Transverse colon (tissue), 4 donors: ENCODE measurements at regions not wholly inside any gene's neighbourhood (a gene's known extent, or its start where the extent isn't known, plus 50 kb on each side); places are given as distances from the start of the nearest gene placed in this dataset.

ENCODE experiments used
- DNase-seq: peaks from one replicate; pipeline ENCODE4 v3.0.0-alpha.2; 2019
- H3K27ac ChIP-seq, 4 donors: fragments of 200-600 bp; sonication (generic); 2 replicates each; pipeline ENCODE4 v1.5.1; 2016 to 2018; ENCODE audit warnings: inconsistent platforms in 4 of 4
- H3K27me3 ChIP-seq: fragments of 200-600 bp; sonication (generic); 2 replicates; pipeline ENCODE4 v1.5.1; 2017; ENCODE audit warnings: inconsistent platforms
- H3K36me3 ChIP-seq, 4 donors: fragments of 200-600 bp; sonication (generic); 2 replicates each; pipeline ENCODE4 v1.5.1; 2017 to 2019; ENCODE audit warnings: inconsistent platforms in 4 of 4
- H3K4me1 ChIP-seq, 4 donors: fragments of 200-600 bp; sonication (generic); 2 replicates each; pipeline ENCODE4 v1.5.1; 2017 to 2020; ENCODE audit warnings: inconsistent platforms in 4 of 4
- H3K4me3 ChIP-seq, 4 donors: fragments of 200-600 bp; sonication (generic); 1 replicate in 1 of 4; 2 replicates in 3 of 4; pipeline versions ENCODE4 v1.5.1 to v1.6.1; 2017 to 2019; ENCODE audit warnings: inconsistent platforms in 4 of 4
- H3K9me3 ChIP-seq, 2 donors: fragments of 200-600 bp; sonication (generic); 2 replicates each; pipeline ENCODE4 v1.5.1; 2017 to 2019; ENCODE audit warnings: inconsistent platforms in 2 of 2
- EP300 ChIP-seq: sonication (generic); formaldehyde crosslinking; IDR thresholded peaks from one replicate; pipeline ENCODE4 v1.6.1; 2017; ENCODE audit warnings: antibody characterized with exemption, low read depth
- POLR2A ChIP-seq: fragments of 450-650 bp; IDR thresholded peaks from one replicate; pipeline ENCODE4 v1.6.1; 2016; ENCODE audit warnings: antibody characterized with exemption, mild to moderate bottlenecking, moderate library complexity
- POLR2AphosphoS5 ChIP-seq, 3 donors: sonication (generic); formaldehyde crosslinking; IDR thresholded peaks; one replicate each; pipeline ENCODE4 v1.6.1; 2016; ENCODE audit warnings: antibody characterized with exemption in 3 of 3
- WGBS, 2 donors: methylation state at CpG; one replicate each; pipeline ENCODE4 v1.1.5; 2018; ENCODE audit warnings: low coverage in 1 of 2; 5-methylcytosine and 5-hydroxymethylcytosine counted together
- in situ Hi-C, 4 donors: fragments of 200-750 bp; cut with MboI; loops; one replicate each; pipeline versions ENCODE4 v1.15.0 to v1.15.1; 2017; ENCODE audit warnings: low sequenced_read_pairs in 3 of 4, low pct_ligation_motif_present in 1 of 4, low pct_unique_long_range_greater_than_20kb in 1 of 4
- intact Hi-C: fragments of 100-400 bp; cut with DNase I; formaldehyde crosslinking; loops from one replicate; pipeline ENCODE4 v1.15.1; 2023; ENCODE audit warnings: low total_unique reads
- TF ChIP-seq, protein P1 (sequence below), 5 experiments: fragments of 200-600 bp in 3 of 5; fragments of 450-650 bp in 2 of 5; sonication (generic) in 3 of 5; IDR thresholded peaks; 1 replicate in 2 of 5; 2 replicates in 3 of 5; pipeline ENCODE4 v1.5.1; 2016 to 2017; ENCODE audit warnings: antibody characterized with exemption in 5 of 5, inconsistent platforms in 3 of 5, mild to moderate bottlenecking in 2 of 5, moderate library complexity in 1 of 5

DNA sequence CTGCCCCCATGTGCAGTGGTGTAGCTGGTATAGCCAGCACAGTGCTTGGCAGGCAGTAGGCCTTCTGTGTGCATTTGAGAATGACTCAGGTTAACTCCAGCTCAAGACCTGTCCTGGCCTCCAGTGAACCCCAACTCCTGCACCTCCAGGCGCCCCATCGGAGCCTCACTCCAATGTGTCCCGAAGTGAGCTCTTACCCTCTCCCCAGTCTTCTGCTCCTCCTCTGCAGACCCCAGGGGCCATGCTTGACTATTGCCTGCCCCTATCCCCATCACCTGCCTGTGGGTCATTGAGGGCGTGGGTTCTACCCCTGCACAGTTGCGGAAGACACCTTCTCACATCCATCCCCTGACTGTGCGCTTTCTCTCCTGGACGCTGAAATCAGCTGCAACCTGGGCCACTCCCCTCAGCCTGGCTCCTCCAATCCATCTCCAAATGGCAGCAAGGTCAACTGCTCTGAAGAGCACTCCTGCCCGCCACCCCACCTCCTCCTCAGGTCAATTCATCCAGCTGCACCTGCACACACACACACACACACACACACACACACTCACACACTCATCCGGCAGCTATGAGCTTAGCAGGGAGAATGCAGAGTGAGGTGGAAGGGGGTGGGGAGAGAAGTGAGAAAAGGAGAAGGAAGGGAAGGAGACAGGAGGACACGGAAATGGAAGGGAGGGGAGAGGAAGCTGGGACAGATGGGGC is 130.3 kb upstream of the GLI2 start:
- Histone ChIP-seq H3K4me1 (no peaks in the 10 kb centered on the region), H3K4me3 (no peak overlapping the region), H3K27ac (no peak overlapping the region), H3K27me3 (no peaks in the 10 kb centered on the region), H3K9me3 (no peaks in the 10 kb centered on the region), H3K36me3 (no peaks in the 10 kb centered on the region)
- DNase-seq = no peak
- intact Hi-C loops (no loop called here), in situ Hi-C loops (no loop called here)
- 68 to 73% methylated on average over 7 to 10 of the region's 10 CpGs for WGBS, 2 donors
- TF ChIP-seq POLR2AphosphoS5 (IDR thresholded peaks at IDR 0.05) = no peak
- TF ChIP-seq EP300 = no peak
- no peak for TF ChIP-seq POLR2A
- TF ChIP-seq, protein P1, sequence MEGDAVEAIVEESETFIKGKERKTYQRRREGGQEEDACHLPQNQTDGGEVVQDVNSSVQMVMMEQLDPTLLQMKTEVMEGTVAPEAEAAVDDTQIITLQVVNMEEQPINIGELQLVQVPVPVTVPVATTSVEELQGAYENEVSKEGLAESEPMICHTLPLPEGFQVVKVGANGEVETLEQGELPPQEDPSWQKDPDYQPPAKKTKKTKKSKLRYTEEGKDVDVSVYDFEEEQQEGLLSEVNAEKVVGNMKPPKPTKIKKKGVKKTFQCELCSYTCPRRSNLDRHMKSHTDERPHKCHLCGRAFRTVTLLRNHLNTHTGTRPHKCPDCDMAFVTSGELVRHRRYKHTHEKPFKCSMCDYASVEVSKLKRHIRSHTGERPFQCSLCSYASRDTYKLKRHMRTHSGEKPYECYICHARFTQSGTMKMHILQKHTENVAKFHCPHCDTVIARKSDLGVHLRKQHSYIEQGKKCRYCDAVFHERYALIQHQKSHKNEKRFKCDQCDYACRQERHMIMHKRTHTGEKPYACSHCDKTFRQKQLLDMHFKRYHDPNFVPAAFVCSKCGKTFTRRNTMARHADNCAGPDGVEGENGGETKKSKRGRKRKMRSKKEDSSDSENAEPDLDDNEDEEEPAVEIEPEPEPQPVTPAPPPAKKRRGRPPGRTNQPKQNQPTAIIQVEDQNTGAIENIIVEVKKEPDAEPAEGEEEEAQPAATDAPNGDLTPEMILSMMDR (IDR thresholded peaks at IDR 0.05) = no peak

DNA sequence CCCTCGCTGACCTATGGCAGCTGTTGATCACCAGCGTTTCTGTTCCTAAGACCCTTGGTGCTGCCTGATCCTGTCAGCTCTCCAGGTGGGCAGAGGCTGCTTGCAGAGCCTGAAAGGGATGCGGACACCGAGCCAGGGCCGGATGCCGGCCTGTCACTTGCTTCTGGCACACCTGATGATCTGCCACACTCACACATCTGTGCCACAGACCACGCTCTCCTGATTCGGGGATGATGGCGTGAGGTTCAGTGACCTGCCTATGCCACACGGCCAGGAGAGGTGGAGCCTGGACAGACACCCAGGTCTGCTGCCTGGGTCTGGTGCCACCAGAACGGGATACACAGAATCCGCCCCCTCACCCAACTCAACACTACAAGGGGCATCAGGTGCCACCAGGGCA is 129.4 kb upstream of the GLI2 start:
- Histone ChIP-seq H3K4me1 (no peaks in the 10 kb centered on the region), H3K9me3 (no peaks in the 10 kb centered on the region), H3K27me3 (no peaks in the 10 kb centered on the region), H3K4me3 (no peak overlapping the region), H3K27ac (no peak overlapping the region), H3K36me3 (no peaks in the 10 kb centered on the region)
- intact Hi-C loops (no loop called here), in situ Hi-C loops (no loop called here)
- DNase-seq = no peak
- no peak for TF ChIP-seq EP300
- TF ChIP-seq POLR2AphosphoS5 (IDR thresholded peaks at IDR 0.05) = no peak
- no peak for TF ChIP-seq POLR2A
- TF ChIP-seq, protein P1 (IDR thresholded peaks at IDR 0.05) = no peak
- WGBS, 2 donors = 86% methylated on average over 11 of the region's 12 CpGs; no CpG with 5 or more reads in 1 of the 2 donors

DNA sequence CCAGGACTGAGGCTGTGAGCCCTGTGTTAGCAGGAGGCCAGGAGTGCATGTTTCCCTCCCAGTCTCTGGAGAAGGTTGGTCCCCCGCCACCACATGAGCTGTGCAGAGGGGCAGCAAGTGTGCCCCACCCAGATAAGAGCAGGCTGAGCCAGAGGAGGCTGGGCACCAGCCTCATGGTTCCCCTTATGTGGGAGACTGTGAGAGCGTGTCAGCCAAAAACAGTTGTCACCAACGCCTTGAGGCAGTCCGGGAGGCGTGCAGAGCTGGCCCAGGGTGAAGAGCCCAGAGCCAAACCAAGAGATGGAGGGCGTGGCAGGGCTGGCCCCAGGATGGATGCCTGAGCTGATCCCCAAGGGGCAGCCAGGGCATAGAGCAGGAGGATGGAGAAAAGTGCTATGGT is 128.7 kb upstream of the GLI2 start:
- no peaks in the 10 kb centered on the region for H3K36me3 ChIP-seq
- in situ Hi-C loops = no loop called here
- H3K27ac ChIP-seq = no peak overlapping the region
- no peaks in the 10 kb centered on the region for H3K9me3 ChIP-seq
- H3K4me1 ChIP-seq = no peaks in the 10 kb centered on the region
- H3K4me3 ChIP-seq = no peak overlapping the region
- TF ChIP-seq EP300 (no peak), POLR2AphosphoS5 (IDR thresholded peaks at IDR 0.05) (no peak), POLR2A (no peak)
- TF ChIP-seq, protein P1 (IDR thresholded peaks at IDR 0.05) = no peak
- intact Hi-C loops = no loop called here
- H3K27me3 ChIP-seq = no peaks in the 10 kb centered on the region
- WGBS, 2 donors = 86% methylated on average over 6 of the region's 6 CpGs; no CpG with 5 or more reads in 1 of the 2 donors
- DNase-seq = no peak

DNA sequence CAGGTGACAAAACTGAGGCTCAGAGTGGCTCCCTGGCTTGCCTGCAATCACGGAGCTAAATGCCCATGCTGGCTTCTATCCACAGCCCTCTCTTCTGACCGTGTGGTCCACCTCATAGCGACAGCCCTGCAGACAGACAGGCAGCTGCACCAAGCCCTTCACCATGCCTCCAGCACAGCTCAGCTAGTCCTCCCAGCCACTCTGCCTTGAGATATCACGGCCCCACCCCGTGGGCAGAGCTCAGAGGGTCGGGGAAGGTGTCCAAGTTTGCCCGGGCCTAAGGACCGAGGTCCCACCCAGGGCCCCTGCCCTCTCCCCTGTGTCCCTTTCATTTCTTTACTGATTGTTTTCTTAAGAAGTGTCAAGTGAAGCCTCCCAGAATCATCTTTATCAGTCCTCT is 128.2 kb upstream of the GLI2 start:
- Histone ChIP-seq H3K9me3 (no peaks in the 10 kb centered on the region), H3K4me1 (no peaks in the 10 kb centered on the region), H3K4me3 (no peak overlapping the region), H3K36me3 (no peaks in the 10 kb centered on the region), H3K27me3 (no peaks in the 10 kb centered on the region), H3K27ac (no peak overlapping the region)
- DNase-seq = no peak
- in situ Hi-C loops (no loop called here), intact Hi-C loops (no loop called here)
- 65% methylated on average over 8 of the region's 8 CpGs; no CpG with 5 or more reads in 1 of the 2 donors for WGBS, 2 donors
- TF ChIP-seq EP300 (no peak), POLR2A (no peak), POLR2AphosphoS5 (IDR thresholded peaks at IDR 0.05) (no peak)
- TF ChIP-seq, protein P1 (IDR thresholded peaks at IDR 0.05) = no peak
